ENCODE measurements at regions not wholly inside any gene's neighbourhood (a gene's known extent, or its start where the extent isn't known, plus 50 kb on each side); places are given as distances from the start of the nearest gene placed in this dataset.

- peak; percentile 34 for DNase-seq (ENCODE audit: extremely low spot score, unreplicated experiment)
- Mint-ChIP-seq H3K27me3 (ENCODE audit: unreplicated experiment) (peaks cover 25% of the 10 kb centered on the region), H3K4me1 (ENCODE audit: unreplicated experiment) (no peaks in the 10 kb centered on the region), H3K4me3 (ENCODE audit: unreplicated experiment) (no peak overlapping the region), H3K27ac (ENCODE audit: unreplicated experiment) (no peak overlapping the region), H3K36me3 (ENCODE audit: unreplicated experiment) (no peaks in the 10 kb centered on the region), H3K9me3 (ENCODE audit: unreplicated experiment) (no peaks in the 10 kb centered on the region)
- TF ChIP-seq CTCF (IDR thresholded peaks at IDR 0.05): no peak
Observed at GRCh38 chr2:71892423-71892730, 255.3 kb downstream of the CYP26B1 start.

GRCh38 chr2:71891719-71892422 lies 255.8 kb downstream of the CYP26B1 start:
- Mint-ChIP-seq H3K27me3 (ENCODE audit: unreplicated experiment) (peaks cover 25% of the 10 kb centered on the region), H3K4me3 (ENCODE audit: unreplicated experiment) (no peak overlapping the region), H3K36me3 (ENCODE audit: unreplicated experiment) (no peaks in the 10 kb centered on the region), H3K9me3 (ENCODE audit: unreplicated experiment) (no peaks in the 10 kb centered on the region), H3K27ac (ENCODE audit: unreplicated experiment) (no peak overlapping the region), H3K4me1 (ENCODE audit: unreplicated experiment) (no peaks in the 10 kb centered on the region)
- DNase-seq (ENCODE audit: extremely low spot score, unreplicated experiment): peak; percentile 54
- TF ChIP-seq CTCF (IDR thresholded peaks at IDR 0.05): no peak

- H3K9me3 Mint-ChIP-seq (ENCODE audit: unreplicated experiment): no peaks in the 10 kb centered on the region
- peaks cover 25% of the 10 kb centered on the region for H3K27me3 Mint-ChIP-seq (ENCODE audit: unreplicated experiment)
- peak; percentile 49 for DNase-seq (ENCODE audit: extremely low spot score, unreplicated experiment)
- H3K36me3 Mint-ChIP-seq (ENCODE audit: unreplicated experiment): no peaks in the 10 kb centered on the region
- no peak overlapping the region for H3K4me3 Mint-ChIP-seq (ENCODE audit: unreplicated experiment)
- no peak for TF ChIP-seq CTCF (IDR thresholded peaks at IDR 0.05)
- no peaks in the 10 kb centered on the region for H3K4me1 Mint-ChIP-seq (ENCODE audit: unreplicated experiment)
- H3K27ac Mint-ChIP-seq (ENCODE audit: unreplicated experiment): no peak overlapping the region
Observed at GRCh38 chr2:71891155-71891554, 256.5 kb downstream of the CYP26B1 start.

DNA sequence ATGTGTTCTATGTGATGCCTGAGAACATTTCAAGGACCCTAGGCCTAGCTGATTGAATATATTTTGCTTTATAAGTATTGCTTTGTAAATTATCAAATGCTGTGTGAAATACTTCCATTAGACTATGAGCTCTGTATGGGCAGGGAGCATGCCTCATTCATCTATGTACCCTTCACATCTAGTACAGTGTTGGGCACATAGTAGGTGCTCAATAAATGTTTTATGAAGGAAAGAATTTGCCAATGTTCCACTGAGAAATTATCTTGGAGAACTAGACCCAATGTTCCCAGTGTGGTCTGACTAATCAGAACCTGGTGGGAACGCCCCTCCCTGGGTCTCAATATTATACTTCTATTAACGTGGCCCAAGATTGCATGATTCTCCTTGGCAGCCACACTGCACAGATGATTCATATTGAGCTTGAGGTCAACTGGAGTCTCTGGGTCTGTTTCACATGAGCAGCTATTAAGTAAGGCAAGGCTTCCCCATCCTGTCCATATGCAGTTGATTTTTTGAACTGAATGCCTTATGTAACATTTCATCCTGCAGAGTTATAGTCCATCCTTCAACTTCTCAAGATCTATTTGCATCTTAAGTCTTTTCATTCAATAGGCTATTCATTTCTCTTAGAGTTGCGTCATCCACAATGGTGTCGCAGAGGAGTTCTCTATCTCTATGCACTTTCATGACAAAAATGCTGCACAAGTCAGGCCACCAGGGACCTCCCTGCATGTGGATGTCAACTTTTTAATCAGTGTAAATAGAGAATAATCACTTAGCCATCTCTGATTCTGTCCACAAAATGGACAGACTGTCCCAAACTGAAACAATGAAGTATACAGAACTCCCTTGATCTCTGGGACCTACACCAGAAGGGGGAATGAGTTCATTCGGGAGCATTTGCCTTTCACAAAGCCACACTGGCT lies 257.6 kb downstream of the CYP26B1 start:
- Mint-ChIP-seq H3K4me1 (ENCODE audit: unreplicated experiment) (no peaks in the 10 kb centered on the region), H3K9me3 (ENCODE audit: unreplicated experiment) (no peaks in the 10 kb centered on the region), H3K27ac (ENCODE audit: unreplicated experiment) (no peak overlapping the region), H3K27me3 (ENCODE audit: unreplicated experiment) (peaks cover 25% of the 10 kb centered on the region), H3K4me3 (ENCODE audit: unreplicated experiment) (no peak overlapping the region), H3K36me3 (ENCODE audit: unreplicated experiment) (no peaks in the 10 kb centered on the region)
- peak; percentile 15 for DNase-seq (ENCODE audit: extremely low spot score, unreplicated experiment)
- TF ChIP-seq CTCF (IDR thresholded peaks at IDR 0.05): no peak

DNA sequence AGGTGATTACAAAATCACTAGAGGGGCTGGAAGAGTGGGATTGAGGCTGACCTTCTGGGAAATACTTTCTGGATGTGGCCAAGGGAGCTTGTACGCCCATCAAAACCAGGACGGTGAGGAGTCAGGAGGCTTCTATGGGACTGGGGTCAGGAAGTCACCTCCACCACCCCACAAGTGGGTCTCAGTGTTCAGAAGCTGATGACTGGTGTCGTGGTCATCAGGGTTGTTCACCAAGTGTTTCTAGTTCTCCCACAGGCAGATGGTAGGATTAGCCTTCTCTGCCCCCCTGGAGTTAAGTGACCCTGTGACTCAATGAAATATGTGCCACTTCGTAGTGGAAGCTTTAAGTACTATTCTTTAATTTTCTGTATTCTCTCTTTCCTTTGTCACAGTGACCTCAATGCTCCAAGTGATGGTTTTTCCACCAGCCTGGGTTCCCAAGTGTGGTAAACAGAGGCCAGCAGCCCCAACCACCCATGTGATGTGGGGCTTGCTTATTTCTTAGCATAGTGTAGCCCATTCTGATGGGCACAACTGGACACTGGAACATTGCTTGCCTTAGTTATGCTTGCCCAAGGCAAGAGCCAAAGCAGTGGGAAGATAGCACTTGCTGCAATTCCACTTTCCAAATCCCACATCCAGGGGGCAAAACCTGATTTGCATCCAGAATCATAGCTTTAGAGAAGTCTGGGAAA lies 258.8 kb downstream of the CYP26B1 start:
- Mint-ChIP-seq H3K27ac (ENCODE audit: unreplicated experiment) (no peak overlapping the region), H3K4me1 (ENCODE audit: unreplicated experiment) (peaks cover 2% of the 10 kb centered on the region), H3K4me3 (ENCODE audit: unreplicated experiment) (no peak overlapping the region), H3K36me3 (ENCODE audit: unreplicated experiment) (no peaks in the 10 kb centered on the region), H3K9me3 (ENCODE audit: unreplicated experiment) (no peaks in the 10 kb centered on the region), H3K27me3 (ENCODE audit: unreplicated experiment) (peaks cover 25% of the 10 kb centered on the region)
- no peak for TF ChIP-seq CTCF (IDR thresholded peaks at IDR 0.05)
- DNase-seq (ENCODE audit: extremely low spot score, unreplicated experiment): peak; percentile 77

All from osteocyte (in vitro differentiated cells).